ENCODE measurements at regions not wholly inside any gene's neighbourhood (a gene's known extent, or its start where the extent isn't known, plus 50 kb on each side); places are given as distances from the start of the nearest gene placed in this dataset.

DNA sequence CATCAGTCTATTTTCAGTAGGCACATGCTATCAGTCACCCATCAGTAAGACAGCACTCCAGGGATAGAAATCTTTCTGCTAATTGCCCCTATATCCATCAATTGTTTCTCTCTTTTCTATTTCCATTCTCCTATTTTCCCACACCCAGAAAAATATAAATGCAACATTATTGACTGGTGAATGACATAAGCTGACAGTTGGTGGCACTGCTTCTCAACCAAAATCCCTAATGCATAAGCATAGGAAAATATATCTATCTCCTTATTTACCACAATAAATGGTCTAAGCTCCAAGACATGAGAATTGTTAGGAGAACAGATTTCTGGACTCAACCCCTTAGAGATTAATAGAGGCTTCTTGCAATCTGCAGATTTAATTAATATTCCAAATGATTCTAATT, 64.0 kb upstream of the REG3A start:
- TF ChIP-seq RNF2 (conservative IDR thresholded peaks at IDR 0.05; ENCODE audit: low read depth) (no peak), EP300 (IDR thresholded peaks at IDR 0.05; ENCODE audit: low read depth in 2 of 2, low read length in 2 of 2) (no peak), EP300 (CRISPR knock-in tag; IDR thresholded peaks at IDR 0.05; ENCODE audit: borderline replicate concordance) (no peak), IKZF4 (CRISPR knock-in tag; IDR thresholded peaks at IDR 0.05; ENCODE audit: borderline replicate concordance, low read depth, not compliant biosample characterization) (no peak), ZNF737 (CRISPR knock-in tag; IDR thresholded peaks at IDR 0.05; ENCODE audit: borderline replicate concordance) (no peak), GABPA (IDR thresholded peaks at IDR 0.05; ENCODE audit: low read depth, low read length) (no peak), GABPA (CRISPR knock-in tag; IDR thresholded peaks at IDR 0.05; ENCODE audit: low read depth) (no peak), NFE2L1 (CRISPR knock-in tag; IDR thresholded peaks at IDR 0.05; ENCODE audit: borderline replicate concordance) (no peak), NR2C2 (CRISPR knock-in tag; IDR thresholded peaks at IDR 0.05; ENCODE audit: borderline replicate concordance) (no peak)
- TF ChIP-seq, protein P1, sequence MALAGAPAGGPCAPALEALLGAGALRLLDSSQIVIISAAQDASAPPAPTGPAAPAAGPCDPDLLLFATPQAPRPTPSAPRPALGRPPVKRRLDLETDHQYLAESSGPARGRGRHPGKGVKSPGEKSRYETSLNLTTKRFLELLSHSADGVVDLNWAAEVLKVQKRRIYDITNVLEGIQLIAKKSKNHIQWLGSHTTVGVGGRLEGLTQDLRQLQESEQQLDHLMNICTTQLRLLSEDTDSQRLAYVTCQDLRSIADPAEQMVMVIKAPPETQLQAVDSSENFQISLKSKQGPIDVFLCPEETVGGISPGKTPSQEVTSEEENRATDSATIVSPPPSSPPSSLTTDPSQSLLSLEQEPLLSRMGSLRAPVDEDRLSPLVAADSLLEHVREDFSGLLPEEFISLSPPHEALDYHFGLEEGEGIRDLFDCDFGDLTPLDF (CRISPR knock-in tag; IDR thresholded peaks at IDR 0.05) = no peak
- TF ChIP-seq, protein P2, sequence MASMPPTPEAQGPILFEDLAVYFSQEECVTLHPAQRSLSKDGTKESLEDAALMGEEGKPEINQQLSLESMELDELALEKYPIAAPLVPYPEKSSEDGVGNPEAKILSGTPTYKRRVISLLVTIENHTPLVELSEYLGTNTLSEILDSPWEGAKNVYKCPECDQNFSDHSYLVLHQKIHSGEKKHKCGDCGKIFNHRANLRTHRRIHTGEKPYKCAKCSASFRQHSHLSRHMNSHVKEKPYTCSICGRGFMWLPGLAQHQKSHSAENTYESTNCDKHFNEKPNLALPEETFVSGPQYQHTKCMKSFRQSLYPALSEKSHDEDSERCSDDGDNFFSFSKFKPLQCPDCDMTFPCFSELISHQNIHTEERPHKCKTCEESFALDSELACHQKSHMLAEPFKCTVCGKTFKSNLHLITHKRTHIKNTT (CRISPR knock-in tag; IDR thresholded peaks at IDR 0.05) = no peak
- TF ChIP-seq, protein P3, sequence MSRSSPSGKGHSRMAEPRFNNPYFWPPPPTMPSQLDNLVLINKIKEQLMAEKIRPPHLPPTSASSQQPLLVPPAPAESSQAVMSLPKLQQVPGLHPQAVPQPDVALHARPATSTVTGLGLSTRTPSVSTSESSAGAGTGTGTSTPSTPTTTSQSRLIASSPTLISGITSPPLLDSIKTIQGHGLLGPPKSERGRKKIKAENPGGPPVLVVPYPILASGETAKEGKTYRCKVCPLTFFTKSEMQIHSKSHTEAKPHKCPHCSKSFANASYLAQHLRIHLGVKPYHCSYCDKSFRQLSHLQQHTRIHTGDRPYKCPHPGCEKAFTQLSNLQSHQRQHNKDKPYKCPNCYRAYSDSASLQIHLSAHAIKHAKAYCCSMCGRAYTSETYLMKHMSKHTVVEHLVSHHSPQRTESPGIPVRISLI (CRISPR knock-in tag; IDR thresholded peaks at IDR 0.05; ENCODE audit: borderline replicate concordance) = no peak
